Mesendoderm (in vitro differentiated cells): ENCODE measurements at regions not wholly inside any gene's neighbourhood (a gene's known extent, or its start where the extent isn't known, plus 50 kb on each side); places are given as distances from the start of the nearest gene placed in this dataset.

Source experiments
- DNase-seq: peaks from one replicate; pipeline ENCODE4 v3.0.0; 2013
- H2AK5ac ChIP-seq: 2 replicates; pipeline ENCODE4 v1.6.1; 2013; ENCODE audit warnings: low read length, inconsistent platforms
- H2BK120ac ChIP-seq: 2 replicates; pipeline ENCODE4 v1.6.1; 2013; ENCODE audit warnings: low read depth, mild to moderate bottlenecking, low read length, moderate library complexity, mixed read lengths
- H2BK15ac ChIP-seq: replicated peaks from 2 replicates; pipeline ENCODE4 v1.6.1; 2013; ENCODE audit warnings: low read depth, mild to moderate bottlenecking, moderate library complexity
- H2BK5ac ChIP-seq: 2 replicates; pipeline ENCODE4 v1.6.1; 2013; ENCODE audit warnings: low read length, inconsistent platforms
- H3K18ac ChIP-seq: 2 replicates; pipeline ENCODE4 v1.6.1; 2013; ENCODE audit warnings: mild to moderate bottlenecking, low read length, mixed read lengths
- H3K23ac ChIP-seq: one replicate; pipeline ENCODE4 v1.6.1; 2013; ENCODE audit warnings: low read length
- H3K27ac ChIP-seq: 2 replicates; pipeline ENCODE4 v1.5.1; 2013; ENCODE audit warnings: low read depth, mild to moderate bottlenecking, inconsistent platforms, low read length, moderate library complexity
- H3K27me3 ChIP-seq: 2 replicates; pipeline ENCODE4 v1.6.1; 2013; ENCODE audit warnings: low read length, control low read depth, mild to moderate bottlenecking, inconsistent platforms; ENCODE audit not compliant: insufficient read depth, poor library complexity
- H3K36me3 ChIP-seq: 2 replicates; pipeline ENCODE4 v1.6.1; 2013; ENCODE audit warnings: low read length, inconsistent platforms; ENCODE audit not compliant: control insufficient read depth, insufficient read depth
- H3K4ac ChIP-seq: one replicate; pipeline ENCODE4 v1.6.1; 2013; ENCODE audit warnings: low read depth, mild to moderate bottlenecking, low read length, moderate library complexity
- H3K4me1 ChIP-seq: 2 replicates; pipeline ENCODE4 v1.6.1; 2013; ENCODE audit warnings: low read depth, low read length, inconsistent platforms; ENCODE audit not compliant: control insufficient read depth
- H3K4me2 ChIP-seq: 2 replicates; pipeline ENCODE4 v1.6.1; 2013; ENCODE audit warnings: low read length
- H3K4me3 ChIP-seq: 2 replicates; pipeline ENCODE4 v1.5.1; 2013; ENCODE audit warnings: mild to moderate bottlenecking, low read length
- H3K56ac ChIP-seq: one replicate; pipeline ENCODE4 v1.6.1; 2013; ENCODE audit warnings: low read length
- H3K79me1 ChIP-seq: 2 replicates; pipeline ENCODE4 v1.6.1; 2013; ENCODE audit warnings: low read length, inconsistent platforms
- H3K79me2 ChIP-seq: 2 replicates; pipeline ENCODE4 v1.6.1; 2013; ENCODE audit warnings: mild to moderate bottlenecking, low read length; ENCODE audit not compliant: control insufficient read depth, insufficient read depth
- H3K9ac ChIP-seq: 2 replicates; pipeline ENCODE4 v1.6.1; 2013; ENCODE audit warnings: low read length, inconsistent platforms
- H4K5ac ChIP-seq: one replicate; pipeline ENCODE4 v1.6.1; 2013; ENCODE audit warnings: low read length
- H4K8ac ChIP-seq: one replicate; pipeline ENCODE4 v1.6.1; 2013; ENCODE audit warnings: low read depth, mild to moderate bottlenecking, control low read depth, low read length, moderate library complexity
- WGBS: extraction: QIAGEN DNeasy Blood & Tissue Kit; methylation state at CpG from one replicate; pipeline ENCODE4 v1.1.7; 2013; ENCODE audit warnings: low lambda C conversion rate, missing lambda C conversion rate; ENCODE audit not compliant: insufficient coverage; ENCODE audit errors: extremely low coverage; 5-methylcytosine and 5-hydroxymethylcytosine counted together

GRCh38 chr4:176924238-176924637, 131.5 kb upstream of the VEGFC start:
- Histone ChIP-seq H3K56ac (no peak overlapping the region), H2BK5ac (no peak overlapping the region), H3K4me3 (no peak overlapping the region), H2BK15ac (no peak overlapping the region), H3K4me1 (no peaks in the 10 kb centered on the region), H3K36me3 (no peaks in the 10 kb centered on the region), H3K4me2 (no peak overlapping the region), H3K27me3 (no peaks in the 10 kb centered on the region), H2AK5ac (no peak overlapping the region), H3K23ac (no peak overlapping the region), H3K4ac (no peak overlapping the region), H3K79me2 (no peaks in the 10 kb centered on the region), H3K9ac (no peak overlapping the region), H3K79me1 (no peaks in the 10 kb centered on the region), H2BK120ac (no peak overlapping the region), H3K27ac (no peak overlapping the region), H3K18ac (no peak overlapping the region), H4K5ac (no peak overlapping the region), H4K8ac (no peak overlapping the region)
- no CpG with 5 or more reads among the region's 4 CpGs for WGBS
- no peak for DNase-seq

- no peaks in the 10 kb centered on the region for H3K79me2 ChIP-seq
- H3K56ac ChIP-seq: no peak overlapping the region
- H3K79me1 ChIP-seq: no peaks in the 10 kb centered on the region
- no CpG with 5 or more reads among the region's 2 CpGs for WGBS
- no peak overlapping the region for H2BK120ac ChIP-seq
- H3K27ac ChIP-seq: no peak overlapping the region
- no peaks in the 10 kb centered on the region for H3K27me3 ChIP-seq
- H2BK5ac ChIP-seq: no peak overlapping the region
- H3K23ac ChIP-seq: no peak overlapping the region
- H2AK5ac ChIP-seq: no peak overlapping the region
- no peak overlapping the region for H3K4me3 ChIP-seq
- no peak overlapping the region for H3K18ac ChIP-seq
- no peaks in the 10 kb centered on the region for H3K4me1 ChIP-seq
- H3K4me2 ChIP-seq: no peak overlapping the region
- H4K8ac ChIP-seq: no peak overlapping the region
- no peak overlapping the region for H3K4ac ChIP-seq
- no peak overlapping the region for H3K9ac ChIP-seq
- no peak overlapping the region for H2BK15ac ChIP-seq
- H3K36me3 ChIP-seq: no peaks in the 10 kb centered on the region
- no peak for DNase-seq
- no peak overlapping the region for H4K5ac ChIP-seq
These were observed 133.2 kb upstream of the VEGFC start for GRCh38 chr4:176925962-176926361.

- no peak overlapping the region for H3K56ac ChIP-seq
- H4K8ac ChIP-seq: no peak overlapping the region
- H2BK120ac ChIP-seq: no peak overlapping the region
- no peak overlapping the region for H3K9ac ChIP-seq
- no peak overlapping the region for H3K18ac ChIP-seq
- H3K4me3 ChIP-seq: no peak overlapping the region
- H3K27ac ChIP-seq: no peak overlapping the region
- no peaks in the 10 kb centered on the region for H3K27me3 ChIP-seq
- no peak overlapping the region for H3K4ac ChIP-seq
- H3K4me2 ChIP-seq: no peak overlapping the region
- no peak overlapping the region for H2AK5ac ChIP-seq
- H2BK5ac ChIP-seq: no peak overlapping the region
- no peaks in the 10 kb centered on the region for H3K36me3 ChIP-seq
- no peak overlapping the region for H3K23ac ChIP-seq
- H3K79me1 ChIP-seq: no peaks in the 10 kb centered on the region
- H2BK15ac ChIP-seq: no peak overlapping the region
- no peak overlapping the region for H4K5ac ChIP-seq
- H3K79me2 ChIP-seq: no peaks in the 10 kb centered on the region
- H3K4me1 ChIP-seq: no peaks in the 10 kb centered on the region
- DNase-seq: no peak
- no CpG with 5 or more reads among the region's 1 CpG for WGBS
These were observed 134.4 kb upstream of the VEGFC start for GRCh38 chr4:176927117-176927516.

- Histone ChIP-seq H4K5ac (no peak overlapping the region), H3K27me3 (no peaks in the 10 kb centered on the region), H3K18ac (no peak overlapping the region), H3K79me2 (no peaks in the 10 kb centered on the region), H3K23ac (no peak overlapping the region), H2BK120ac (no peak overlapping the region), H3K4me1 (no peaks in the 10 kb centered on the region), H2AK5ac (no peak overlapping the region), H3K79me1 (no peaks in the 10 kb centered on the region), H3K36me3 (no peaks in the 10 kb centered on the region), H3K27ac (no peak overlapping the region), H3K9ac (no peak overlapping the region), H3K4me3 (no peak overlapping the region), H3K4me2 (no peak overlapping the region), H3K56ac (no peak overlapping the region), H3K4ac (no peak overlapping the region), H4K8ac (no peak overlapping the region), H2BK15ac (no peak overlapping the region), H2BK5ac (no peak overlapping the region)
- no peak for DNase-seq
- WGBS: no CpG with 5 or more reads among the region's 2 CpGs
These were observed 134.9 kb upstream of the VEGFC start for GRCh38 chr4:176927664-176928063.

- no CpG with 5 or more reads among the region's 4 CpGs for WGBS
- no peaks in the 10 kb centered on the region for H3K4me1 ChIP-seq
- no peaks in the 10 kb centered on the region for H3K79me2 ChIP-seq
- H2BK120ac ChIP-seq: no peak overlapping the region
- no peak overlapping the region for H3K4me2 ChIP-seq
- no peak overlapping the region for H3K4me3 ChIP-seq
- no peak for DNase-seq
- H2BK15ac ChIP-seq: no peak overlapping the region
- no peaks in the 10 kb centered on the region for H3K36me3 ChIP-seq
- H4K8ac ChIP-seq: no peak overlapping the region
- H3K27me3 ChIP-seq: no peaks in the 10 kb centered on the region
- no peak overlapping the region for H4K5ac ChIP-seq
- H3K4ac ChIP-seq: no peak overlapping the region
- H3K23ac ChIP-seq: no peak overlapping the region
- no peak overlapping the region for H3K18ac ChIP-seq
- no peak overlapping the region for H3K56ac ChIP-seq
- H2AK5ac ChIP-seq: no peak overlapping the region
- no peak overlapping the region for H3K27ac ChIP-seq
- H2BK5ac ChIP-seq: no peak overlapping the region
- no peak overlapping the region for H3K9ac ChIP-seq
- no peaks in the 10 kb centered on the region for H3K79me1 ChIP-seq
These were observed 146.7 kb upstream of the VEGFC start for GRCh38 chr4:176939445-176939844.

GRCh38 chr4:176945334-176945733, 152.6 kb upstream of the VEGFC start:
- Histone ChIP-seq H3K56ac (no peak overlapping the region), H3K23ac (no peak overlapping the region), H4K5ac (no peak overlapping the region), H3K4ac (no peak overlapping the region), H3K4me1 (no peaks in the 10 kb centered on the region), H3K79me1 (no peaks in the 10 kb centered on the region), H3K27ac (no peak overlapping the region), H2AK5ac (no peak overlapping the region), H3K79me2 (no peaks in the 10 kb centered on the region), H3K4me3 (no peak overlapping the region), H3K27me3 (no peaks in the 10 kb centered on the region), H2BK5ac (no peak overlapping the region), H3K4me2 (no peak overlapping the region), H3K36me3 (no peaks in the 10 kb centered on the region), H2BK120ac (no peak overlapping the region), H2BK15ac (no peak overlapping the region), H4K8ac (no peak overlapping the region), H3K9ac (no peak overlapping the region), H3K18ac (no peak overlapping the region)
- no peak for DNase-seq
- WGBS: no CpG with 5 or more reads among the region's 1 CpG
